Stimulated activated CD8-positive, alpha-beta memory T cell treated with anti-CD3 and anti-CD28 coated beads, Interleukin-15, amount 100 ng/mL, for 24 hours (primary cell): ENCODE measurements at regions not wholly inside any gene's neighbourhood (a gene's known extent, or its start where the extent isn't known, plus 50 kb on each side); places are given as distances from the start of the nearest gene placed in this dataset.

Experiments
- DNase-seq: peaks from one replicate; pipeline ENCODE4 v3.0.0-alpha.2; 2020; ENCODE audit warnings: low read depth

GRCh38 chr3:46113608-46114007 lies 86.3 kb upstream of the XCR1 start:
- no peak for DNase-seq

- DNase-seq = no peak
Measured at GRCh38 chr3:46112984-46113383, 85.7 kb upstream of the XCR1 start.

- no peak for DNase-seq
Measured at GRCh38 chr3:46112296-46112695, 85.0 kb upstream of the XCR1 start.

- DNase-seq = no peak
Measured at GRCh38 chr3:46110701-46111493, 83.6 kb upstream of the XCR1 start.

GRCh38 chr3:46107682-46108081 lies 80.4 kb upstream of the XCR1 start:
- DNase-seq = no peak

- no peak for DNase-seq
Measured at GRCh38 chr3:46105306-46105919, 78.1 kb upstream of the XCR1 start.

- DNase-seq = no peak
Measured at GRCh38 chr3:46104706-46105105, 77.4 kb upstream of the XCR1 start.

GRCh38 chr3:46102780-46103130 lies 75.5 kb upstream of the XCR1 start:
- no peak for DNase-seq

GRCh38 chr3:46102059-46102779 lies 74.9 kb upstream of the XCR1 start:
- DNase-seq = no peak

GRCh38 chr3:46100812-46101211 lies 73.5 kb upstream of the XCR1 start:
- no peak for DNase-seq

- DNase-seq = no peak
Measured at GRCh38 chr3:46098319-46098761, 71.1 kb upstream of the XCR1 start.

GRCh38 chr3:46097691-46098241 lies 70.5 kb upstream of the XCR1 start:
- no peak for DNase-seq

- no peak for DNase-seq
Measured at GRCh38 chr3:46096781-46097180, 69.5 kb upstream of the XCR1 start.

GRCh38 chr3:46096336-46096735 lies 69.1 kb upstream of the XCR1 start:
- DNase-seq = no peak

GRCh38 chr3:46095307-46095706 lies 68.0 kb upstream of the XCR1 start:
- DNase-seq = no peak

GRCh38 chr3:46094506-46094905 lies 67.2 kb upstream of the XCR1 start:
- no peak for DNase-seq

GRCh38 chr3:46093966-46094365 lies 66.7 kb upstream of the XCR1 start:
- no peak for DNase-seq

- no peak for DNase-seq
Measured at GRCh38 chr3:46093327-46093942, 66.2 kb upstream of the XCR1 start.

GRCh38 chr3:46092702-46093080 lies 65.4 kb upstream of the XCR1 start:
- no peak for DNase-seq

- no peak for DNase-seq
Measured at GRCh38 chr3:46091741-46092701, 64.7 kb upstream of the XCR1 start.

GRCh38 chr3:46091046-46091445 lies 63.8 kb upstream of the XCR1 start:
- no peak for DNase-seq
